ENCODE measurements at regions not wholly inside any gene's neighbourhood (a gene's known extent, or its start where the extent isn't known, plus 50 kb on each side); places are given as distances from the start of the nearest gene placed in this dataset.

- TF ChIP-seq POLR2A (IDR thresholded peaks at IDR 0.05) (no peak), CTCF (IDR thresholded peaks at IDR 0.05 in 8 of 11, conservative IDR thresholded peaks at IDR 0.05 in 3 of 11) (no peak)
Observed at GRCh38 chr6:33516726-33517125, 62.4 kb downstream of the ZBTB9 start.
